ENCODE measurements at regions not wholly inside any gene's neighbourhood (a gene's known extent, or its start where the extent isn't known, plus 50 kb on each side); places are given as distances from the start of the nearest gene placed in this dataset.

DNA sequence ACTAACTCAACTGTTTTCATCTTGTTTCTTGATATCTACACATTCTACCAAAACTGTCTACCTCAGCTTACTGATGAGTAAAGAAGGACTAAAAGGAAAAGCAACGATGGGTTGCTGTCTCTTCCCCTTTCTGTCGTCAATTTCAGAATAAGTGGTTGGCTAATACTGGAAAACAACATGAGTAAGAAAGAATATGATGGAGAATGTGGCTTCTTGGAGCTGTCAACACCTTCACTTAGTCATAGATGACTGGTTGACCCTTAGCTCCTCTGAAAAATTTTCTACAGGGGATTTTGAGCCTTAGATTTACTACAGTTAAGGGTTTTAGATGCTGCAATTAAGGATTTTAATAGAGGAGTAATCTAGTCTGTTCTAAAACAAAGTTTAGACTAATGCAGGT, 797.9 kb downstream of the TLE4 start:
- no peak overlapping the region for H3K27ac ChIP-seq
- CTCF ChIA-PET: no interaction called here
- POLR2A ChIA-PET (ENCODE audit: low non-redundant PET): no interaction called here
- no peak for DNase-seq (ENCODE audit: low spot score)
- TF ChIP-seq, protein P1, sequence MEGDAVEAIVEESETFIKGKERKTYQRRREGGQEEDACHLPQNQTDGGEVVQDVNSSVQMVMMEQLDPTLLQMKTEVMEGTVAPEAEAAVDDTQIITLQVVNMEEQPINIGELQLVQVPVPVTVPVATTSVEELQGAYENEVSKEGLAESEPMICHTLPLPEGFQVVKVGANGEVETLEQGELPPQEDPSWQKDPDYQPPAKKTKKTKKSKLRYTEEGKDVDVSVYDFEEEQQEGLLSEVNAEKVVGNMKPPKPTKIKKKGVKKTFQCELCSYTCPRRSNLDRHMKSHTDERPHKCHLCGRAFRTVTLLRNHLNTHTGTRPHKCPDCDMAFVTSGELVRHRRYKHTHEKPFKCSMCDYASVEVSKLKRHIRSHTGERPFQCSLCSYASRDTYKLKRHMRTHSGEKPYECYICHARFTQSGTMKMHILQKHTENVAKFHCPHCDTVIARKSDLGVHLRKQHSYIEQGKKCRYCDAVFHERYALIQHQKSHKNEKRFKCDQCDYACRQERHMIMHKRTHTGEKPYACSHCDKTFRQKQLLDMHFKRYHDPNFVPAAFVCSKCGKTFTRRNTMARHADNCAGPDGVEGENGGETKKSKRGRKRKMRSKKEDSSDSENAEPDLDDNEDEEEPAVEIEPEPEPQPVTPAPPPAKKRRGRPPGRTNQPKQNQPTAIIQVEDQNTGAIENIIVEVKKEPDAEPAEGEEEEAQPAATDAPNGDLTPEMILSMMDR (conservative IDR thresholded peaks at IDR 0.05; ENCODE audit: low read depth): no peak

DNA sequence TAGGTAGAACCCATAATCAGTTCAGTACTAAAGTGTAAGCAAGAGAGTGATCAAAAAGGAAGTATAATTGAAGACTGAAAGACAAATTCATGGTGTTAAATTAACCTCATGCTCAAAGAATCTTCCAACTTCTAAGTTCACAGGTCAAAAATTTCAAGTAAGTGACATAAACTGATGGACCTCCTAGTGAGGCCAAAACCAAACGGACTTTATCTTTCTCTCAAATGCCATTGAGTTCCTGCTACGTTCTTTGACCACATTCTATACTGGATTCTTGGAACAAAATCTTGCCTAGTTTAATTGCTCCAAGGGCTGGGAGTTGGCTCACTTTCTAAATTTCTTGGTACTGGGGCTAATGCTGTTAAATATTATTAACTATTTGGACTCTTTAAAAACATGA, 794.9 kb downstream of the TLE4 start:
- TF ChIP-seq, protein P1 (conservative IDR thresholded peaks at IDR 0.05; ENCODE audit: low read depth): no peak
- no peak overlapping the region for H3K27ac ChIP-seq
- POLR2A ChIA-PET (ENCODE audit: low non-redundant PET): no interaction called here
- DNase-seq (ENCODE audit: low spot score): no peak
- CTCF ChIA-PET: no interaction called here

DNA sequence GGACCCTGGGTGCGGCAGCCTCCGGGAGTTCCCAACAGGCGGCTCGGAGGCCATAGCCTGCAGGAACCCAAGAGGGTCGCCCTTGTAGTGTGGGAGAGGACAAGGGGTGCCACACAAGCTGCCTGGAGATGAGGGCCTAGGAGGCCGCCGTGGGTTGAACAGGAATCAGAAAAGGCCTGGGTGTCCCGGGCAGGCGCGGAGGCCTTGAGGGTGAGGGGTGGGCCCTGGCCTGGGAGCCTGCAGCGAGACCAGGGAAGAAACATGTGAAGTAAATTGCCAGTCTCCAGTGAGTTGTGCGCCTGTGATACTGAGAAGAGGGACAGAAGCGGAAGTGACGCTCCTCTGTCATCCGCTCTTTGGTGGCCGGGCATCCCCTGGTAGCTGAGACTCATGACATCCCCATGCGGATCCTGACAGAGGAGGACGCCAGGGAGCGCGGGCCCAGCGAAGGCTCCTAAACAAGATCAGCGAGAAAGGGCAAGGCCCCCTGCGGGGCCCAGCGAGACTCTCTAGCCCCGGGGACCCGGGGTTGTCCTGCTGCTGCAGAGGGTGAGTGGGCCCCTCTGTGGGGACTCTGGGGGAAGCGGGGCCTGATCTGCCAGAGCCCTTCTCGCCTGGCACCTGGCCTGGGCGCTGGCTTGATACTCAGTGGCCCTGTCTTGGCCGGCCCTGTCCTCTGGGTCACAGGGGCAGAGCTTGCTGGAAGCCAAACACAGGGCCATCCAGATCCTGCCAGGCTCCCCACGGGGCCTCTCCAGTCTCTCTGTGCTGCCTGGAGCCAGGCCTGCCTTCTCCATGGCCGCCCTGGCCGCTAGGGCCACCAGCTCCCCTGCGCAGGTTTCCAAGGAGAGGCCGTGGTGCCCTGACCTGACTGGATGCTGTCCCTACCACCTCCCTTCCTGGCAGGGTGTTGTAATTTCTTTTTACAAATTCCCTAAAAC, 788.4 kb downstream of the TLE4 start:
- no peak for DNase-seq (ENCODE audit: low spot score)
- TF ChIP-seq, protein P1 (conservative IDR thresholded peaks at IDR 0.05; ENCODE audit: low read depth): no peak

DNA sequence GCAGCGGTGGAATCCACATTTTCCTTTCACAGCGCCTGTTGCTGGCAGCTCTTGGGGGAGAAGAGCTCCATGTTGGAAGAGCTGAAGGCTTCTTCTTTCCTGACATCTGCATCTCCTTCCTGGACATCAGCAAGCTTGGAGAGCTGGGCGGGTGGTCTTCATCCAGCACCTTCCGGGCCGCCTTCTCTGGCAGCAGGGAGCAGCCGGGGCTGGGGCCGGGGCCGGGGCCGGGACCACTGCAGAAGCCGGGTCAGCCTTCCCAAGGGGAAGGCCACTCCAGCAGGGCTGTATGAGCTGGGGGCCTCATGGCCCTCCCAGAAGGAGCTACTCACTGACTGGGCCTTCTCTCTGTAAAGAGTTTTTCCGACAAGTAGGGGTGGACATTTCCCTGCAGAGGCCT, 787.5 kb downstream of the TLE4 start:
- CTCF ChIA-PET: no interaction called here
- POLR2A ChIA-PET (ENCODE audit: low non-redundant PET): no interaction called here
- no peak for DNase-seq (ENCODE audit: low spot score)
- H3K27ac ChIP-seq: no peak overlapping the region
- TF ChIP-seq, protein P1 (conservative IDR thresholded peaks at IDR 0.05; ENCODE audit: low read depth): no peak

More for the DNA sequence above, 788.4 kb downstream of the TLE4 start:
- H3K27ac ChIP-seq: no peak overlapping the region
- POLR2A ChIA-PET (ENCODE audit: low non-redundant PET): no interaction called here
- CTCF ChIA-PET: no interaction called here

DNA sequence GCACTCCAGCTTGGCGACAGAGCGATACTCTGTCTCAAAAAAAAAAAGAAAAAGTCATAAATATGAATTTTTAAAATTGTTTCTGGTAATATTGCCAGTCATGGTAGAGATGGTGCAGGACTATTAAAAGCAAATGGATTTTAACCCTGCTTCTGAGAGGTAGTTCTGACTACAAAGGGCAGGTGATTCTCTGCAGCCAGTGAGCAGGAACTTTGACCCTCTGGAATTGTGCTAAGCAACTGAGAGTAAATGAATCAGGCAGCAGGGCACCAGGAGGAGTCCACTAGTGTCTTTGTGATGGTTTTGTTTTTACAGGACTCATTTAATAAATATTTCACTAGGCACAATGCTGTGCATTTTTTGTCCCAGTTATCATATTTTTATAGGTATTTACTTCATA, 781.2 kb downstream of the TLE4 start:
- TF ChIP-seq, protein P1 (conservative IDR thresholded peaks at IDR 0.05; ENCODE audit: low read depth): no peak
- H3K27ac ChIP-seq: no peak overlapping the region
- POLR2A ChIA-PET (ENCODE audit: low non-redundant PET): no interaction called here

DNA sequence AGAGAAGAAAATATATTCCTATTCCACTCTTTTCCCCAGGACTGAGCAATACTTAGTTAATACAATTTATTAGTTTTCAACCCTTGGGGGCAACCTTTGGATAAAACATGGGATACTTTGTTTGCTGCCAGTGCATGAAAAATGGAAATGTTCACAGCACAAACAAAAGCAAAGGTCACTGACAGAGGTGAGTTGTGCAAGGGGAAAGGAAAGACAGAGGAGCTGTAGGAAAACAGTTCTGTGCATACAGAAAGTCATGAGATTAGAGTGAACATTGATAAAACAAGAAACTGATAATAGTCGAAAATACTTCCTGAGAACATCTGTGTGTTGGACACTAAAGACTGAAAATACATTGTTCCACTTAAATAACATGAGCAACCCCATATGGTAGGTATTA, 779.8 kb downstream of the TLE4 start:
- ChIA-PET CTCF (no interaction called here), POLR2A (ENCODE audit: low non-redundant PET) (no interaction called here)
- no peak for DNase-seq (ENCODE audit: low spot score)
- TF ChIP-seq, protein P1 (conservative IDR thresholded peaks at IDR 0.05; ENCODE audit: low read depth): no peak
- no peak overlapping the region for H3K27ac ChIP-seq

More for the DNA sequence above, 781.2 kb downstream of the TLE4 start:
- CTCF ChIA-PET: interaction anchor here (0.6 kb wide), 1 partner anchor 31 kb away, joined by 3 read pairs; no protein-coding TSS in a partner anchor
- DNase-seq (ENCODE audit: low spot score): no peak
